ENCODE measurements at regions not wholly inside any gene's neighbourhood (a gene's known extent, or its start where the extent isn't known, plus 50 kb on each side); places are given as distances from the start of the nearest gene placed in this dataset.

- no peak for DNase-seq
These were observed 867.2 kb downstream of the CDH11 start for GRCh38 chr16:64254443-64255367.

- no peak for DNase-seq
These were observed 868.3 kb downstream of the CDH11 start for GRCh38 chr16:64253525-64253924.

GRCh38 chr16:64253096-64253495, 868.8 kb downstream of the CDH11 start:
- no peak for DNase-seq

- no peak for DNase-seq
These were observed 870.1 kb downstream of the CDH11 start for GRCh38 chr16:64251742-64252141.

- peak in 1 of 51 donors; percentile 24 for DNase-seq
These were observed 871.0 kb downstream of the CDH11 start for GRCh38 chr16:64250866-64251265.

GRCh38 chr16:64242492-64242891, 879.4 kb downstream of the CDH11 start:
- DNase-seq, result no peak

GRCh38 chr16:64240586-64240985, 881.3 kb downstream of the CDH11 start:
- DNase-seq, result no peak

- no peak for DNase-seq
These were observed 883.3 kb downstream of the CDH11 start for GRCh38 chr16:64238571-64238970.

- DNase-seq, result no peak
These were observed 885.5 kb downstream of the CDH11 start for GRCh38 chr16:64236316-64236715.

- no peak for DNase-seq
These were observed 887.7 kb downstream of the CDH11 start for GRCh38 chr16:64234200-64234599.

- no peak for DNase-seq
These were observed 896.2 kb downstream of the CDH11 start for GRCh38 chr16:64225696-64226095.

GRCh38 chr16:64225036-64225435, 896.8 kb downstream of the CDH11 start:
- no peak for DNase-seq

GRCh38 chr16:64217789-64218535, 903.9 kb downstream of the CDH11 start:
- DNase-seq, result no peak

GRCh38 chr16:64215730-64216129, 906.1 kb downstream of the CDH11 start:
- no peak for DNase-seq

GRCh38 chr16:64211331-64211730, 910.5 kb downstream of the CDH11 start:
- DNase-seq, result no peak

GRCh38 chr16:64206862-64207261, 915.0 kb downstream of the CDH11 start:
- no peak for DNase-seq

GRCh38 chr16:64203126-64203525, 918.7 kb downstream of the CDH11 start:
- DNase-seq, result no peak

GRCh38 chr16:64202571-64202970, 919.3 kb downstream of the CDH11 start:
- no peak for DNase-seq

GRCh38 chr16:64196444-64196843, 925.4 kb downstream of the CDH11 start:
- no peak for DNase-seq

GRCh38 chr16:64185954-64186353, 935.9 kb downstream of the CDH11 start:
- DNase-seq, result no peak

- no peak for DNase-seq
These were observed 937.7 kb downstream of the CDH11 start for GRCh38 chr16:64184156-64184555.

GRCh38 chr16:64182985-64183384, 938.9 kb downstream of the CDH11 start:
- DNase-seq, result no peak

Data from hypothalamus (tissue), 51 donors.